ENCODE measurements at regions not wholly inside any gene's neighbourhood (a gene's known extent, or its start where the extent isn't known, plus 50 kb on each side); places are given as distances from the start of the nearest gene placed in this dataset.

- POLR2A ChIA-PET, result no interaction called here
- no peak for FAIRE-seq
- CTCF ChIA-PET, result interaction anchor here (0.5 kb wide), 1 partner anchor 1305 kb away, joined by 3 read pairs; no protein-coding TSS in a partner anchor
Measured at GRCh38 chr10:35762311-35763030, 120.4 kb upstream of the FZD8 start.

More at GRCh38 chr10:35762311-35763030, 120.4 kb upstream of the FZD8 start:
- intact Hi-C loops (cut with micrococcal nuclease), result no loop called here
- no peak for TF ChIP-seq MYC (IDR thresholded peaks at IDR 0.05; ENCODE audit: low read depth, low read length)
- TF ChIP-seq EZH2 (IDR thresholded peaks at IDR 0.05; ENCODE audit: borderline replicate concordance, low read depth, low read length, severe bottlenecking), result no peak
- TF ChIP-seq FOS (IDR thresholded peaks at IDR 0.05; ENCODE audit: borderline replicate concordance, insufficient read depth, low read length), result no peak
- no peak for TF ChIP-seq GATA2 (IDR thresholded peaks at IDR 0.05; ENCODE audit: insufficient read depth, insufficient read length, low read depth, low read length)
- no peak for TF ChIP-seq POLR2AphosphoS5 (IDR thresholded peaks at IDR 0.05; ENCODE audit: insufficient read depth, low read depth, low read length)
- no peak for TF ChIP-seq JUN (IDR thresholded peaks at IDR 0.05; ENCODE audit: borderline replicate concordance, insufficient read depth, insufficient read length, low read depth)
- TF ChIP-seq CTCF (IDR thresholded peaks at IDR 0.05; ENCODE audit: extremely low read depth in 1 of 2, insufficient read depth in 1 of 2, low read depth in 1 of 2, low read length in 2 of 2), result no peak
- no peak for TF ChIP-seq POLR2A (IDR thresholded peaks at IDR 0.05; ENCODE audit: low read depth, low read length)
- no peak for TF ChIP-seq MAX (IDR thresholded peaks at IDR 0.05; ENCODE audit: insufficient read depth, insufficient read length)
- Histone ChIP-seq H3K9ac (replicated peaks; ENCODE audit: extremely low read depth, insufficient read depth, low read length) (no peak overlapping the region), H3K27ac (ENCODE audit: insufficient read depth, low read depth, low read length) (no peak overlapping the region), H3K4me1 (ENCODE audit: control insufficient read depth, extremely low read depth, insufficient read depth, low read length) (no peaks in the 10 kb centered on the region), H3K27me3 (ENCODE audit: control insufficient read depth in 2 of 2, insufficient read depth in 2 of 2, low read length in 2 of 2) (peaks cover 0 to 2% of the 10 kb centered on the region in 2 experiments), H3K4me3 (replicated peaks in 1 of 3; ENCODE audit: insufficient read depth in 1 of 3, low read depth in 1 of 3, low read length in 3 of 3) (no peak overlapping the region), H3K79me2 (ENCODE audit: control insufficient read depth, insufficient read depth, low read length) (no peaks in the 10 kb centered on the region), H2AFZ (ENCODE audit: low read depth, low read length) (no peak overlapping the region), H3K4me2 (ENCODE audit: insufficient read depth, low read length) (no peak overlapping the region), H4K20me1 (replicated peaks; ENCODE audit: control insufficient read depth, extremely low read depth, insufficient read depth, low read length) (no peaks in the 10 kb centered on the region), H3K9me3 (replicated peaks; ENCODE audit: control insufficient read depth, insufficient read depth, low read length) (no peaks in the 10 kb centered on the region), H3K9me1 (replicated peaks; ENCODE audit: control insufficient read depth, extremely low read depth, insufficient read depth, low read length) (no peaks in the 10 kb centered on the region), H3K36me3 (ENCODE audit: control insufficient read depth in 2 of 2, extremely low read depth in 1 of 2, insufficient read depth in 2 of 2, low read length in 2 of 2) (no peaks in the 10 kb centered on the region)
- BruUV-seq (replicated peaks), result no TSS peak
- no peak for DNase-seq (ENCODE audit: low read depth, low spot score)
- dilution Hi-C loops (cut with MboI; ENCODE audit: extremely low pct_ligation_motif_present, low sequenced_read_pairs), result no loop called here

Measured in endothelial cell of umbilical vein (primary cell).